ENCODE measurements at regions not wholly inside any gene's neighbourhood (a gene's known extent, or its start where the extent isn't known, plus 50 kb on each side); places are given as distances from the start of the nearest gene placed in this dataset.
A peak's percentile ranks its signal among the peaks of the same experiment; 100 is the strongest.

GRCh38 chr3:118607915-118608820, 426.5 kb downstream of the IGSF11 start:
- TF ChIP-seq FOXK2 (IDR thresholded peaks at IDR 0.05): no peak
- no peak for TF ChIP-seq CTBP1 (IDR thresholded peaks at IDR 0.05; ENCODE audit: borderline replicate concordance)
- TF ChIP-seq ELF4 (IDR thresholded peaks at IDR 0.05): no peak
- TF ChIP-seq TARDBP (IDR thresholded peaks at IDR 0.05): no peak
- TF ChIP-seq PKNOX1 (IDR thresholded peaks at IDR 0.05): no peak
- no peak for TF ChIP-seq NFRKB (IDR thresholded peaks at IDR 0.05)
- no peak for TF ChIP-seq L3MBTL2 (conservative IDR thresholded peaks at IDR 0.05)
- no peak for TF ChIP-seq BHLHE40 (IDR thresholded peaks at IDR 0.05; ENCODE audit: borderline replicate concordance)
- POLR2A ChIA-PET: no interaction called here
- DNase-seq (ENCODE audit: extremely low spot score): no peak
- CTCF ChIA-PET: no interaction called here

GRCh38 chr3:118618247-118619040, 416.2 kb downstream of the IGSF11 start:
- no peak for DNase-seq (ENCODE audit: extremely low spot score)
- no peak for TF ChIP-seq FOXA1 (IDR thresholded peaks at IDR 0.05)
- TF ChIP-seq ZNF384 (IDR thresholded peaks at IDR 0.05): no peak
- no peak for TF ChIP-seq HDGF (IDR thresholded peaks at IDR 0.05; ENCODE audit: borderline replicate concordance)
- TF ChIP-seq ARNT (IDR thresholded peaks at IDR 0.05): no peak
- TF ChIP-seq ELF4 (IDR thresholded peaks at IDR 0.05): no peak
- no peak for TF ChIP-seq SUZ12 (IDR thresholded peaks at IDR 0.05)
- TF ChIP-seq FOXK2 (IDR thresholded peaks at IDR 0.05): no peak
- TF ChIP-seq BHLHE40 (IDR thresholded peaks at IDR 0.05; ENCODE audit: borderline replicate concordance): no peak
- no peak for TF ChIP-seq LEF1 (IDR thresholded peaks at IDR 0.05; ENCODE audit: borderline replicate concordance)
- TF ChIP-seq TARDBP (IDR thresholded peaks at IDR 0.05): no peak
- TF ChIP-seq CTBP1 (IDR thresholded peaks at IDR 0.05; ENCODE audit: borderline replicate concordance): no peak
- ChIA-PET CTCF (no interaction called here), POLR2A (no interaction called here)

GRCh38 chr3:118626453-118626852, 408.2 kb downstream of the IGSF11 start:
- POLR2A ChIA-PET: no interaction called here
- CTCF ChIA-PET: interaction anchor here (1.0 kb wide), 1 partner anchor 1856 kb away, joined by 3 read pairs; no protein-coding TSS in a partner anchor
- no peak for DNase-seq (ENCODE audit: extremely low spot score)
- TF ChIP-seq SP1 (IDR thresholded peaks at IDR 0.05): no peak
- no peak for TF ChIP-seq FOXA1 (IDR thresholded peaks at IDR 0.05)
- TF ChIP-seq SUZ12 (IDR thresholded peaks at IDR 0.05): no peak
- TF ChIP-seq FOXM1 (IDR thresholded peaks at IDR 0.05; ENCODE audit: borderline replicate concordance): no peak
- no peak for TF ChIP-seq ARNT (IDR thresholded peaks at IDR 0.05)
- TF ChIP-seq FOXK2 (IDR thresholded peaks at IDR 0.05): no peak
- TF ChIP-seq ZNF384 (IDR thresholded peaks at IDR 0.05): no peak
- no peak for TF ChIP-seq ELF4 (IDR thresholded peaks at IDR 0.05)
- TF ChIP-seq BHLHE40 (IDR thresholded peaks at IDR 0.05; ENCODE audit: borderline replicate concordance): no peak
- no peak for TF ChIP-seq NFRKB (IDR thresholded peaks at IDR 0.05)
- TF ChIP-seq HDGF (IDR thresholded peaks at IDR 0.05; ENCODE audit: borderline replicate concordance): no peak
- TF ChIP-seq CTBP1 (IDR thresholded peaks at IDR 0.05; ENCODE audit: borderline replicate concordance): no peak

GRCh38 chr3:118628704-118629341, 405.8 kb downstream of the IGSF11 start:
- no peak for TF ChIP-seq FOXA1 (IDR thresholded peaks at IDR 0.05)
- TF ChIP-seq PKNOX1 (IDR thresholded peaks at IDR 0.05): no peak
- TF ChIP-seq ZNF384 (IDR thresholded peaks at IDR 0.05): no peak
- no peak for TF ChIP-seq ELF4 (IDR thresholded peaks at IDR 0.05)
- no peak for TF ChIP-seq ARNT (IDR thresholded peaks at IDR 0.05)
- TF ChIP-seq CTBP1 (IDR thresholded peaks at IDR 0.05; ENCODE audit: borderline replicate concordance): no peak
- no peak for TF ChIP-seq TARDBP (IDR thresholded peaks at IDR 0.05)
- no peak for TF ChIP-seq LEF1 (IDR thresholded peaks at IDR 0.05; ENCODE audit: borderline replicate concordance)
- no peak for TF ChIP-seq HDGF (IDR thresholded peaks at IDR 0.05; ENCODE audit: borderline replicate concordance)
- TF ChIP-seq NFRKB (IDR thresholded peaks at IDR 0.05): no peak
- TF ChIP-seq BHLHE40 (IDR thresholded peaks at IDR 0.05; ENCODE audit: borderline replicate concordance): no peak
- TF ChIP-seq L3MBTL2 (conservative IDR thresholded peaks at IDR 0.05): no peak
- TF ChIP-seq SUZ12 (IDR thresholded peaks at IDR 0.05): no peak
- no peak for TF ChIP-seq FOXK2 (IDR thresholded peaks at IDR 0.05)
- TF ChIP-seq SP1 (IDR thresholded peaks at IDR 0.05): no peak
- no peak for TF ChIP-seq FOXM1 (IDR thresholded peaks at IDR 0.05; ENCODE audit: borderline replicate concordance)
- peak; percentile 77 for DNase-seq (ENCODE audit: extremely low spot score)
- ChIA-PET POLR2A (no interaction called here), CTCF (interaction anchor here (0.6 kb wide), 1 partner anchor 814 kb away, joined by 3 read pairs; no protein-coding TSS in a partner anchor)

GRCh38 chr3:118629821-118630220, 404.8 kb downstream of the IGSF11 start:
- DNase-seq (ENCODE audit: extremely low spot score): no peak
- ChIA-PET CTCF (no interaction called here), POLR2A (no interaction called here)
- no peak for TF ChIP-seq NFRKB (IDR thresholded peaks at IDR 0.05)
- TF ChIP-seq SUZ12 (IDR thresholded peaks at IDR 0.05): no peak
- no peak for TF ChIP-seq PKNOX1 (IDR thresholded peaks at IDR 0.05)
- TF ChIP-seq CTBP1 (IDR thresholded peaks at IDR 0.05; ENCODE audit: borderline replicate concordance): no peak
- TF ChIP-seq LEF1 (IDR thresholded peaks at IDR 0.05; ENCODE audit: borderline replicate concordance): no peak
- no peak for TF ChIP-seq ELF4 (IDR thresholded peaks at IDR 0.05)
- no peak for TF ChIP-seq L3MBTL2 (conservative IDR thresholded peaks at IDR 0.05)
- no peak for TF ChIP-seq SP1 (IDR thresholded peaks at IDR 0.05)
- TF ChIP-seq ARNT (IDR thresholded peaks at IDR 0.05): no peak
